ENCODE measurements at regions not wholly inside any gene's neighbourhood (a gene's known extent, or its start where the extent isn't known, plus 50 kb on each side); places are given as distances from the start of the nearest gene placed in this dataset.
"Not testable (repeated sequence)": the region's sequence is repeated elsewhere in the genome, so short reads cannot be mapped to it uniquely, and the experiment has no call there.

DNA sequence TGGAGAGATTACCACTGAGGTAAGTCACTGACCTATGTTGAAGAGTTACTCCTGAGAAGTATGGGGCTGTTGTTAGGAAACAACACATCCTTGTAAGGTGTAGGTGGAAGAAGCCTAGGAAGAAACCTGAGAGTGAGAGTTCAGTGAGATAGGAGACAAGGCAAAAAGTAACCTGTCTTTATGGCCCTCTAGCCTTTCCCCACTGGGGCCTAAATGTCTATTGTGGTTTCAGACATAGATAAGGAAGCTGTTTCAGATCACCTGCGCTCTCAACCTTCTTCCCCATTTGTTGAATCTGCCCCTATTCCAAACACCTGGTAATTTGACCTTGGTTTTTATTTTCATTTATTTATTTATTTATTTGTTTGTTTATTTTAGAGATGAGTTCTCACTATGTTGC lies 397.1 kb upstream of the RORB start:
- WGBS, 2 donors: 84 to 88% methylated on average over 1 of the region's 1 CpG
- DNase-seq: no peak
- no peak overlapping the region for H3K27ac ChIP-seq
- H3K4me1 ChIP-seq: no peaks in the 10 kb centered on the region
- H3K27me3 ChIP-seq: no peaks in the 10 kb centered on the region
- no peak for TF ChIP-seq POLR2A (IDR thresholded peaks at IDR 0.05)
- TF ChIP-seq, protein P1, sequence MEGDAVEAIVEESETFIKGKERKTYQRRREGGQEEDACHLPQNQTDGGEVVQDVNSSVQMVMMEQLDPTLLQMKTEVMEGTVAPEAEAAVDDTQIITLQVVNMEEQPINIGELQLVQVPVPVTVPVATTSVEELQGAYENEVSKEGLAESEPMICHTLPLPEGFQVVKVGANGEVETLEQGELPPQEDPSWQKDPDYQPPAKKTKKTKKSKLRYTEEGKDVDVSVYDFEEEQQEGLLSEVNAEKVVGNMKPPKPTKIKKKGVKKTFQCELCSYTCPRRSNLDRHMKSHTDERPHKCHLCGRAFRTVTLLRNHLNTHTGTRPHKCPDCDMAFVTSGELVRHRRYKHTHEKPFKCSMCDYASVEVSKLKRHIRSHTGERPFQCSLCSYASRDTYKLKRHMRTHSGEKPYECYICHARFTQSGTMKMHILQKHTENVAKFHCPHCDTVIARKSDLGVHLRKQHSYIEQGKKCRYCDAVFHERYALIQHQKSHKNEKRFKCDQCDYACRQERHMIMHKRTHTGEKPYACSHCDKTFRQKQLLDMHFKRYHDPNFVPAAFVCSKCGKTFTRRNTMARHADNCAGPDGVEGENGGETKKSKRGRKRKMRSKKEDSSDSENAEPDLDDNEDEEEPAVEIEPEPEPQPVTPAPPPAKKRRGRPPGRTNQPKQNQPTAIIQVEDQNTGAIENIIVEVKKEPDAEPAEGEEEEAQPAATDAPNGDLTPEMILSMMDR (IDR thresholded peaks at IDR 0.05): no peak
- no peaks in the 10 kb centered on the region for H3K36me3 ChIP-seq (ENCODE audit: low read depth, missing control alignments)
- no peaks in the 10 kb centered on the region for H3K9me3 ChIP-seq
- intact Hi-C loops (cut with DNase I; ENCODE audit: low total_unique reads): no loop called here
- no peak overlapping the region for H3K4me3 ChIP-seq

DNA sequence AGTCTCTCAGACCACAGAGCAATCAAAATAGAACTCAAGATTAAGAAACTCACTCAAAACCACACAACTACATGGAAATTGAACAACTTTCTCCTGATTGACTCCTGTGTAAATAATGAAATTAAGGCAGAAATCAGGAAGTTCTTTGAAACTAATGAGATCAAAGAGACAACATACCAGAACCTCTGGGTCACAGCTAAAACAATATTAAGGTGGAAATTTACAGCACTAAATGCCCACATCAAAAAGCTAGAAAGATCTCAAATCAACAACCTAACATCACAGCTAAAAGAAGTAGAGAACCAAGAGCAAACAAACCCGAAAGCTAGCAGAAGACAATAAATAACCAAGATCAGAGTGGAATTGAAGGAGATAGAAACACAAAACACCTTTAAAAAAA lies 395.0 kb upstream of the RORB start:
- H3K4me3 ChIP-seq; DNase-seq; H3K4me1 ChIP-seq; H3K9me3 ChIP-seq; H3K36me3 ChIP-seq (ENCODE audit: low read depth, missing control alignments); H3K27ac ChIP-seq; intact Hi-C loops (cut with DNase I; ENCODE audit: low total_unique reads); H3K27me3 ChIP-seq: not testable (repeated sequence)
- WGBS, 2 donors: 56 to 65% methylated on average over 1 of the region's 1 CpG

DNA sequence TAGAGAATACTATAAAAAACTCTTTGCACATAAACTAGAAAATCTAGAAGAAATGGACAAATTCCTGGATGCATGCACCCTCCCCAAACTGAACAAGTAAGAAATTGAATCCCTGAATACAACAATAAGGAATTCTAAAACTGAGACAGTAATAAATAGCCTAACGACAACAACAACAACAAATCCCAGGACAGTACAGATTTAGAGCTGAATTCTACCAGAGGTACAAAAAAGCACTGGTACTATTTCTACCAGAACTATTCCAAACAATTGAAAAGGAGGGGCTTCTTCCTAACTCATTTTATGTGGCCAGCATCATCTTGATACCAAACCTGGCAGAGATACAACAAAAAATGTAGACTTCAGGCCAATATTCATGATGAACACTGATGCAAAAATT lies 394.4 kb upstream of the RORB start:
- DNase-seq: no peak
- 96% methylated on average over 1 of the region's 1 CpG for WGBS, 2 donors
- no peak overlapping the region for H3K4me3 ChIP-seq
- H3K27ac ChIP-seq: no peak overlapping the region
- TF ChIP-seq, protein P1 (IDR thresholded peaks at IDR 0.05): no peak
- TF ChIP-seq POLR2A (IDR thresholded peaks at IDR 0.05): no peak
- H3K27me3 ChIP-seq: no peaks in the 10 kb centered on the region
- H3K9me3 ChIP-seq: no peaks in the 10 kb centered on the region
- intact Hi-C loops (cut with DNase I; ENCODE audit: low total_unique reads): no loop called here
- H3K4me1 ChIP-seq: no peaks in the 10 kb centered on the region
- H3K36me3 ChIP-seq (ENCODE audit: low read depth, missing control alignments): no peaks in the 10 kb centered on the region

DNA sequence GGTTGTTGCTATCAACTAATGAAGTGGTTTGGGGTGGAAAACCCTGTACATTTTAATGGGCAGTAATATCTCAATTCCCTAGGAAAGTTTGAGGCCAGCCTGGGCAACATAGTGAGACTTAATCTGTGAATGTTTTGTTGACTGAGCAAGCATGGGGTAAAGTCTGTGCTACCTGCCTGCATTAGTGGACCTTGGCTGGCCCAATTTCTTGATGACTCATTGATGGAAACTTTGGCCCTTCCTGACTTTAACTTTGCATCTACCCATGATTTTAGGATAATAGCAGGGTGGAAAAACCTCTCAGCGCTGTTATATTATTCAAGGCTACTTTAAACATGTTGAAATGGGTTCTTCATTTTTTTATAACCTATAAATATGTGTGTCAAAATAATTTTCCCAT lies 389.4 kb upstream of the RORB start:
- Histone ChIP-seq H3K27ac (no peak overlapping the region), H3K27me3 (no peaks in the 10 kb centered on the region), H3K4me3 (no peak overlapping the region), H3K9me3 (no peaks in the 10 kb centered on the region), H3K4me1 (no peaks in the 10 kb centered on the region), H3K36me3 (ENCODE audit: low read depth, missing control alignments) (no peaks in the 10 kb centered on the region)
- intact Hi-C loops (cut with DNase I; ENCODE audit: low total_unique reads): no loop called here
- TF ChIP-seq, protein P1 (IDR thresholded peaks at IDR 0.05): no peak
- TF ChIP-seq POLR2A (IDR thresholded peaks at IDR 0.05): no peak
- 89 to 91% methylated on average over 1 of the region's 1 CpG for WGBS, 2 donors
- DNase-seq: no peak

DNA sequence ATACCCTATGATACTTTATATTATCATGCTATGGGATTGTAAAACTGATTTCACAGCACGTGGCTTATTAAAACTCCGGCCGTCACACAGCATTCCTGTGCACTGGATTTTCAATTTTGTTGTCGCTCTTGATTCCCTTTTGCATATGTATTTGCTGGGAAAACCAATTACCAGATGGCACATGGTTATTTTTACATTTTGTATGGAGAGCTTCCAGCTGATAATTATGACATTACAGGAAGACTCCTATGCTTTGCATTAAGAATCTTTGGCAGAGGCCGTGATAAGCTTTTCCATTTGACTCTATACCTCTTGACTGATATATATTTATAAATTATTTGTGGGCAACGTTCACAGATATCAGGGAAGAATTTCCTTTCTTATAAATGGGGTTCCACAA lies 381.2 kb upstream of the RORB start:
- Histone ChIP-seq H3K4me3 (no peak overlapping the region), H3K27ac (no peak overlapping the region), H3K9me3 (no peaks in the 10 kb centered on the region), H3K36me3 (ENCODE audit: low read depth, missing control alignments) (no peaks in the 10 kb centered on the region), H3K4me1 (no peaks in the 10 kb centered on the region), H3K27me3 (no peaks in the 10 kb centered on the region)
- DNase-seq: no peak
- 80 to 81% methylated on average over 6 of the region's 6 CpGs for WGBS, 2 donors
- intact Hi-C loops (cut with DNase I; ENCODE audit: low total_unique reads): no loop called here
- TF ChIP-seq, protein P1 (IDR thresholded peaks at IDR 0.05): no peak
- no peak for TF ChIP-seq POLR2A (IDR thresholded peaks at IDR 0.05)

Data from testis (tissue), 2 donors.